Stimulated activated CD8-positive, alpha-beta memory T cell treated with anti-CD3 and anti-CD28 coated beads, Interleukin-4, amount 100 ng/mL, for 1 hour (primary cell): ENCODE measurements at regions not wholly inside any gene's neighbourhood (a gene's known extent, or its start where the extent isn't known, plus 50 kb on each side); places are given as distances from the start of the nearest gene placed in this dataset.
"Not testable (repeated sequence)": the region's sequence is repeated elsewhere in the genome, so short reads cannot be mapped to it uniquely, and the experiment has no call there.

ENCODE experiments used
- DNase-seq, 2 donors: peaks; one replicate each; pipeline ENCODE4 v3.0.0-alpha.2; 2020; ENCODE audit warnings: low read depth in 2 of 2, low spot score in 1 of 2

DNA sequence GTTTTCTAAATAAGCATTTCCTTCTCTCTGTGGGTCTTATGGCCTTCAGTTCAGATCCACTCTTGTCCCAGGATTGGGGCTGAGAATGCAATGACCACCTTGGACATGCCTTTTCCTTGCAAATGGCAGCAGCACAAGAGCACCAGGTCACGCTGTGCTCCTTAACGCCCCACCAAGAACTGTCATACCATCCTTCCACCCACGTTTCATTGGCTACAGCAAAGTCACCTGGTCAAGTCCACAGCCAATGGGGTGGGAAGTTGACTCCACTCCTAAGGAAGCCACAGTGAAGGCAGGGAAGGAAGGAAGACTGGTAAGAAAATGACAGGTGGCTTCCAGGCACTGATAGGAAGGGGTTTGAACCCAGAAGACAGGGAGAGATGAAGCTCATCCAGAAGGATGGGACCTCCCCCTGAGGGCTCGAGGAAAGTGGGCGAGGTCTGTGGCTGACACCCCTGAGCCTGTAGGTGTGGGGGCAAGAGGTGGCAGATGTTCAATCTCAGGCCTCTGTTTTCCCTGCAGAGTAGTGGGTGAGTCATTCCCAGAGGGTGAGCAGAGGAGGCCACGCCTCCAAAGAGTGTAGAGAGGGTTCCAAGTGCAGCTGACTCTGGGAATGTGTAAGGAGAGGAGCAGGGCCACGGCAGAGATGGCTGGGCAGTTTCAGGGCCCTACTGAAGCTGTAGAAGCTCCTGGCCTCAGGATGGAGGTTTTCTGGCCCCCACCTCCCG is 113.5 kb upstream of the VRK1 start:
- DNase-seq, result no peak

DNA sequence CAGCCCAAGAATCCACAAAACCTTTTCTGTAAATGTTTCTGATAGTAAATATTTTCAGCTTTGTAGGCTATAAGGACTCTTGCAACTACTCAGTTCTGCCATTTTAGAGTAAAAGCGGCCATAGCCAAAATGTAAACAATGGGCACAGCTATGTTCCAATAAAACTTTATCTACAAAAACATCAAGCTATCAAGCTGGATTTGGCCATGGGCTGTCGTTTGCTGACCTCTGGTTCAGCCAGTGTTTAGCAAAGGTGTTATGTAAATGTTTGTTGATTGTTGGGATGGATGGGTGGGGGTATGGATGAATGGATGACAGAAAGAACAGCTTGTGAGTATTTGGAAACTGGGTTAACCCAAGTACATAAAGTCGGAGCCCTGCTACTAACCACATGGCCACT is 111.1 kb upstream of the VRK1 start:
- no peak for DNase-seq

DNA sequence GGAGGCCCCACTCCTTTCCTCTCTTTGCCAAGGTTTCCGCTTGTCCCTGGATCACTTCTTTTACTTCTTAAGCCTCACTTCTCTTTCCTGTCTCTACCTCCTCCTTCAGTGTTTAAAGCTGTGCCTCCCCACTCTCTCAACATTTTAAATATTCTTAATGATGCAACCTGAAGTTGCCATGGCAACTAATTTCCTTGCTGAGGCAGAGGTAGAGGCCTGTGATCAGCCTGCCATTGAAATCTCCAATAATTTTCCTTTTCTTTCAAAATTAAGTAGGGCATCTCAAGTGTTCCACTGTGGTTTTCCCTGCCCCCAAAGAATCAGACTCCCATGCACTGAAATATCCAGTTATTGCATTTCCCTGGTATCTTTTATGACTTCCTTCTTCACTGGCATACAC is 108.6 kb upstream of the VRK1 start:
- DNase-seq, result no peak

DNA sequence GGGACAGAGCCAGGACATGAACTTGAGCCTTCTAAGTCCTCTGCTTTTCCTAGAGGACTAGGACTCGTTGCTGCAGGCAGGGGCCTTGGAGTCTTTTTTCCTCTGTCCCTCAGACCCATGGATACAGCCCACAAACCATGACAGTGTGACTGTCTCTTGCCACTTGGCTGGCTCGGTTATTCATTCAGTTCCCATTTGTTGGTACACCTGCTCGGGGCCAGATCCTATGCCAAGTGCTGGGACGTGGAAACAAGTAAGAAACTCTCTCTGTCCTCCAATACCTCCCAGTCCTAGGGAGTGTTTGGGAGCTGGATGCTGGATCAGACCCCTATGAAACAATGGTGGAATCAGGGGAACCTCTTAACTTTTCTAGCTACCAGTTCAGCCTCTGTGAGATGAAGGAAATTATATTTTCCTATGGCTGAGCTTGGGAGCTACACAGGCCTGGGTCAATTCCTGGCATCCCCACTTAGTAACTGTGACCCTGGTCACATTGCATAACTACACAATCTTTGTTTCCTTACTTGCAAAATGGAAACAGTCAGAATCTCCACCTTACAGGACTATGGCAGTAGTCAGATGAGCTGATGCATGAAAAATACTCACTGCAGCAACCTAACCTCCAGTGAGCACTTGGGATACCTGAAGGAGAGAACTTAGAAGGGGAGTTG is 106.3 kb upstream of the VRK1 start:
- no peak for DNase-seq

DNA sequence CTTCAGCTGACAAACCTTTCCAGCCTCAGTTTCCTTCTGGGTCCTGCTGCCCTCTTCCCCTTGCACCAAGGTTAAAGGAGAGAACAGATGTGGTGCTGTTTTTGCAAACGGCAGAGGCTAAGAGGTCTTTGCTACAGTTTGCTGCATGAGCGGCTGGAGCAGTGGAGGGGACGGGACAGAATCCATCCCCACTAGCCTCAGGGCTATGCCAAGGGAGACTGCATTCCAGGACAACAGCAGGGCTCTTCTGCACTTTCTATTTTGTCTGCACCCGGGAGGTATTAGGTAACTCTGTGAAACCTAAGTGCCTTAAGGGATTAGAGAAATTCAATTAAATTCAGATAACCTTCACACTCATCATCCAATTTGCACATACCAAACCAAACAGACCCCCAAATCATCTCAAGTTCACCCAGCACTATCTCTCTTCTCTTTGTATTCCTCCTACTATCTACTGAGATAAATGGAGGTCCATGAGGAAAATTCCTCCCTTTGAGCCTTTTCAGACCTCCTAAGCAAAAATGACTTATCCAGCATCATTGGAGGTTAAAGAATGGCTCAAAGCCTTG is 103.8 kb upstream of the VRK1 start:
- DNase-seq, result no peak

DNA sequence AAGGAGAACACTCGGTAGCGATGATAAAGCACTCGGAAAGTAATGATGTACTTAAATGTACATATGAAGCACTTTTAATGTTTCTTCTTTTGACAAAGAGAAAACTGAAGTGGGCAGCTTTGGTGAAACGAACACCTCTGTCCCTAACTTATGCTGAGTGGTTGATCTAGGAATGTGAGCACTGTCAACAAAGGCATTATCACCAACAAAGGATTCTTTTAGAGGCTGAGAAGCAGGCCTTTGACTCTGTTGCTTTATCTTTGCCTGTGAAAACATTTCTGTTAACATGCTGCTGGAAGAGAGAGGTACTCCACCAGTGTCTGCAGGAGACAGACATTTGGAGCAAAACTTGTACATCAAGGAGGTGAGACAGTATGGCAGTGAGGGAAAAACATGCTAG is 103.2 kb upstream of the VRK1 start:
- DNase-seq, result no peak

DNA sequence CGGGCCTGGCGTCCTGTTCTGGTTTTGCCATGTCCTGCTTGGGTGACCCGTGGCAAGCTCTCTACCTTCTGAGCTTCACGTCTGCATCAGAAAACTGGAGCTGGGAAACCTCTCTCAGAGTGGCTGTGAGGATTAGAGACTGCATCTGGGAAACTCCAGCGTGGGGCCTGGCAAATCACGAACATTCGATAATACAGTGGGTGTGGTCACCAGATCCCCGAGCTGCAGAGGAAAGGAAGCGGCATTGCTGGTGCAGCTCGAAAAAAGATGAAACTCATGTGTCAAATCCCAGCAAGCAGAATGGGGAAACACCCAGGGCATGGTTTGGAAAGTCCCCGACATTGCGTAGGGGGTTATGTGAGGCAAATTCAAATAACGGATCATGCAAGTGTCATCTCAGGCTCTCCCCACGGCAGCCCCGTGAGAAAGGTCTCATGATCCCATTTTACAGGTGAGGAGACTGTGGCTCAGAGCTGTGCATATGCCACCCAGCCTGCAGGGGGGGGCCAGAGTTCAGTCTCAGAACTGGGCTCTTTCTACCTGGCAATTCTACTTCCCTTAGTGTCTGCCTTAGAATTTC is 98.1 kb upstream of the VRK1 start:
- DNase-seq, result no peak

DNA sequence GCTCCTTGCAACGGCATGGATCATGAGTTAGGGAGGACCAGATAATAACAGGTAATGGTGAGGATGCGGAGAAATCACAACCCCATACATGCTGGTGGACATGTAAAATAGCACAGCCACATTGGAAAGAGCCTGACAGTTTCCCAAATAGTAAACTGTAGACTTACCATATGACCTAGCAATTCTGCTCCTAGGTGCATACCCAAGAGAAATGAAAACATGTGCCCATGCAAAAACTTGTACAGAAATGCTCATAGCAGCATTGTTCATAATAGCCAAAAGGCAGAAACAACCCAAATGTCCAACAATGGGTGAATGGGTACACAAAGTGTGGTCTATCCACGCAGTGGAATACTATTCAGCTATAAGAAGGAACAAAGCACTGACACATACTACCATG is 97.5 kb upstream of the VRK1 start:
- no peak for DNase-seq

DNA sequence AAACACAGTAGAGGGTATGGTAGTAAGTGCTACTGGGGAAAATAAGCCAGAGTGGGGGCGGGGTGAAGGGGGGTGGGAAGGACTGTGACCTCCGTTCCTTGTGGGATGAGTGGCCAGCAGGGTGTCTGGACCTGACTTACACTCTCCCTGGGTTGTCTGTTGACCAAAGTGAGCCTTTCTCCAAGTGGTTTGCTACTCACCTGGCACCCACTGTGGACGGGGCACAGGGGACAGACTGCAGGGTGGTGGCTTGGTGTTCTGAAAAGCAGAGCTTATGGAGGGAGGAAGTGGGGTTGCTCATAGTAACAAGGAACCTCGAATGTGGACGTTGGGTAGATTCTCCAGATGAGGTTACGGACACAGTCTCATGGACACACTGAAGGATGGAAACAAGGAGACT is 94.4 kb upstream of the VRK1 start:
- DNase-seq, result no peak

DNA sequence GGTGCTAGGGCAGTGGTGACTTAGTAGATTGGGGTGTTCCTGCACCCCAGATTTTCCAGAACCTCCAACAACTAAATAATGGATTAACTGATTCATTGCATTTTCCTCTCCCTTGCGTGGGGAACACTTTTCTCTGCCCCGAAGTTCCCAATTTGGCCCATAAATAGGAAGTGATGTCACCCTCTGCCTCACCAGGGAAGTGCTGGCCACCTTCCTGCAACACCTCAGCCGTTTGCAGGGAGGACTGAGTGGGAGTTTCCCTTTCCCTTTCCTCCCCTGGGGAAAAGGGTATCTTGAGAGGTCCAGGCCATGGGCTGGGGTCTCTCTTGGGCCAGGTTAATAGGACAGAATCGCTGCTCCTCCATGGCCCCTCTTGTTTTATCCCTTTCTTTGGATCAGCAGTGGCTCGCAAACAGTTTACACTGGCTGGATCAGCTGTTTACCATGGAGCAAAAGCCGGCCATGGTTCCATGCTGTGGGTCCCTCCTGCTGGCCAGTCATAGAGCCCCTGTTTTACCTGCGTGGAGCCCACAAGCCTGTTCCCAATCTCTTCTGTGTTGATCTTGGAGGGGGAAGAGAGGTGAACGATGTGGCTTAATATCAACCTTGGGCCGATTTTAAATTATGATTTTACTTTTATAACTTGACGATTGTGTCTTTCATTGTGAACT is 91.6 kb upstream of the VRK1 start:
- no peak for DNase-seq

DNA sequence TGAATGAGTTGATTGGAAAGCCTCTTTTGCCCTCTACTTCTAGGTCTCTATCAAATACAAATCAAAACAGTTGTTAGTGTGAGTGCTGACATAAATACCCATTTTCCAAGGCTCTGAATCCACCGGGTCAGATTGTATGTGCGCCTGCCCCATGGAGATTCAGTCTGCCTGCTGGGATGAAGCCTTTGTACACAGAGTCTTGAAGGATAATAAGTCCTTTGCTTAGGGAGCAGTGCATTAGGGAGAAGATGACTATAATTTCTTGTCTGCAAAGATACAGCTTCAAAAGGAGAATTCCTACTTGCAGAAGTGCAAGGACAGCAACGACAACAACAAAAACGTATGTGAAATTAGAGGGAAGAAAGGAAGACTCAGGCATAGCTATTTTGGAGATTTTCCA is 90.3 kb upstream of the VRK1 start:
- no peak for DNase-seq

DNA sequence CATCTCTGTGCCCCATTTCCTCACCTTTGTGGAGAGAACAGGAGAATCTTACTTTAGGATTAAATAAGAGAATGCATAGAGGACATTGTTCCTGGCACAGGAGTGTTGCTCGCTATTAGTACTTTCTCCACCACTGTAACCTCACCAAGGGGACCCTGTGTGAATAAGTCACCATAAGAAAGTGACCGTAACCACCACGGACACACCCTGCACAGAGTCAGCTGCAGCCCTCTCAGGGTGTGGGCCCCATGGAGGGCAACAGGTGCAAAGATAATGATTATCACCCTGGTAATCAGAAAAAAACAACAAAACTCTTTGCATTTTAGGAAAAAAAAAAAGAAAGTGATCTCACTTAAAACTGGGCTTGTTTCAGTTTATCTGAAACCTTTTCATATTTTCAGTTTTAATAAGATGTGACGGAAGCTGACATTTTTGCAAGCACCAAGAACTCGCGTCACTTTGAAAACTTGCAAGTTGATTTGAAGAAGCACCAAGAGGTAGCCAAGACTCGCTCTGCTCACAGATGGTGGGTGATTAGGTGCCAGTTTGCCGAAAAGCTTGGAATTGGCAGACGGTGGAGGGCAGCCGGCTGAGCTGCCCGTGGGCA is 87.0 kb upstream of the VRK1 start:
- no peak for DNase-seq

DNA sequence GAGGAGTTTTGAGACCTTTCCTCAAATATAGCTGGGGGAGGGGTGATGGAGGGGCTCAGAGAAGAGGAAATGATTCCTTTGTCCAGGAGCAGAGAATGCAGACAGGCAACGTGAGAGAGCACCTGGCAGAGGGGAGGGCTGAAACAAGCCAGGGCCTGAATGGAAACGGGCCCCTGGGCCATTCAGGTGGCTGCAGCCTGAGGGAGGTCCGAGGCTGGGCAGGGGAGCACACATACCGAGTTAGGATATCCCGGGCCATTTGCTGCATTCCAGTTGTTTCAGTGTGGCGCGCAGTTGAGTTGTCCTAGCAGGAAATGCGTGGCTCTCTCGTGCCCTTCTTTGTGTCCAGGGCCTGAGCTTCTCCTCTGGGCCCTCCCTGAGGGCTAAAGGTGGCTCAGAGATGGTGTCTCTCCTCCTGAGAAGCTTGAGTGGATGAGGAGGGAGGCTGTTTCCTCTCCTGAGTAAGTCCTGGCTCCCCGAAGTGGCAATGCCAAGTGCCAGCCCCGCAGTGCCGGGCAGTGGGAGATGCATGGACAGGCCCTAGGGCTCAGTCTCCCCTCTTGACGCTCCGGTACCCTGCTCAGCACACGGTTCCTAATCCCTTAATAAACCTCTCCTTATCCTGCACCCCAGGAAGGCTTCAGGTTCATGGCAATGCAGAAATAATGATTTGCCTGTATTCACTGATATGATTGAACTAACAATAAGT is 85.5 kb upstream of the VRK1 start:
- no peak for DNase-seq

DNA sequence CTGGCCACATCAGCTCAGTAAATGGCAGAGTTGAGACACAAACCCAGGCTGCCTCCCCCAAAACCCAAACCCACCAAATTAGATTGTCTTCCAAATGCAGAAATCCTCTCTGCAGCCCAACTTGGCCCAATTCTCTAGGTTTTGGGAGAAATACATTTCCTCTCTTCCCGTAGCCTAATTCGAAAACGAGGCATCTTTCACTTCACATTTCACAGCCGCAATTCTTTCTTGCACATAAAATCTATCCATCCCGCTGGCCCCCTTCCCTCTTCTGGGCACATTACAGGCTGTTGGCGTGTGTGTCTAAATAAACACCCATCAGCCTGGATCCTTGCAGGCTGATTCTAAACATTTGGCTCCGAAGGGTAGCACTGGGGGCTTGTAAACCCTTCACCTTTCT is 83.8 kb upstream of the VRK1 start:
- DNase-seq, result no peak

DNA sequence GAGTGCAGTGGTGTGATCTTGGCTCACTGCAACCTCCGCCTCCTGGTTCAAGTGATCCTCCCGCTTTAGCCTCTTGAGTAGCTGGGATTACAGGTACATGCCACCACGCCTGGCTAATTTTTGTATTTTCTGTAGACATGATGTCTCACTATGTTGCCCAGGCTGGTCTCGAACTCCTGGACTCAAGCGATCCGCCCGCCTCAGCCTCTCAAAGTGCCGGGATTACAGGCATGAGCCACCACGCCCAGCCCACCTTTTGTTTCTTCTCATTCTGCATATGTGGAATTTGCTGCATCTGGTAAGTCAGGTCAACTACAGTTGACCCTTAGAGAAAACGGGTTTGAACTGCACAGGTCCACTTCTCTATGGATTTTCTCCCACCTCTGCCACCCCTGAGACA is 82.6 kb upstream of the VRK1 start:
- DNase-seq, result not testable (repeated sequence)

DNA sequence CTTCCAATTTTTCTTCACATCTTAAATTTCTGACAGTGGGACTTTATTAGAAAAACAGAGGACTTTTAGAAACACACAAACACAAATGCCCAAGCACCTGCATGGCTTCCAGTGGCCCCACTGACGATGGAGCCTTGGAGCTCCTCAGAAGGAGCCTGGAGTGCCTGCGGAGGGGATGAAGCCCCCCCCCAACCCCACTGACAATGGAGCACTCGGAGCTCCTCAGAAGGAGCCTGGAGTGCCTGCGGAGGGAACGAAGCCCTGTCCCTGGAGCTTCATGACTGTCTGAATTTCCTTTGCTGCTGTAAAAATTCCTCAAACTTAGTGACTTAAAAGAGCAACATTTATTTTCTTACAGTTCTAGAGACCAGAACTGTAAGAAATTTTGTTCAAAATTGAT is 80.1 kb upstream of the VRK1 start:
- no peak for DNase-seq

DNA sequence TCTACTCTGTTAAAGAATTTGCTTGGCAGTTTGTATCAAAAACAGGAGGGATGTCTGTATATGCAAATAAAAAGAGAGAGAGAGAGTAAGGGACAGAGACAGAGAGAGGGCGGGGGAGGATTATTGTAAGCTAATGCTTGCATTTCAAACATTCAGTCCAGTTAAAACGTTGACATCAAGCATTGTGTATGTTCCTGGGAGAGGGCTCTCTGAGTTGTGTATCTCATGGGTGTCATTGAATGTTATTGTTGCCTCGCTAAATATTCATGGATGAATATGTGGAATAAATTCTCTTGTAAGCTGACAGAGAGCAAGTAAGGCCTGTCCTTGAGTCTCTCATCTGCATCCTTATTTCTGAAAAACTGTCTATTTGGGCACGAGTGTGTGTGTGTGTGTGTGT is 78.8 kb upstream of the VRK1 start:
- DNase-seq, result no peak

DNA sequence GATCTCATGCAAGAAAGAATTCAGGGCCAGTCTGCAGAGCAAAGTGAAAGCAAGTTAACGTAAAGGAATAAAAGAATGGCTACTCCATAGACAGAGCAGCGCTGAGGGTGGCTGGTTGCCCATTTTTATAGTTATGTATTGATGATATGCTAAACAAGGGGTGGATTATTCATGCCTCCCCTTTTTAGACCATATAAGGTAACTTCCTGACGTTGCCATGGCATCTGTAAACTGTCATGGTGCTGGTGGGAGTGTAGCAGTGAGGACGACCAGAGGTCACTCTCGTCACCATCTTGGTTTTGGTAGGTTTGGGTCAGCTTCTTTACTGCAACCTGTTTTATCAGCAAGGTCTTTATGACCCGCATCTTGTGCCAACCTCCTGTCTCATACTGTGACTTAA is 76.5 kb upstream of the VRK1 start:
- DNase-seq, result not testable (repeated sequence)

DNA sequence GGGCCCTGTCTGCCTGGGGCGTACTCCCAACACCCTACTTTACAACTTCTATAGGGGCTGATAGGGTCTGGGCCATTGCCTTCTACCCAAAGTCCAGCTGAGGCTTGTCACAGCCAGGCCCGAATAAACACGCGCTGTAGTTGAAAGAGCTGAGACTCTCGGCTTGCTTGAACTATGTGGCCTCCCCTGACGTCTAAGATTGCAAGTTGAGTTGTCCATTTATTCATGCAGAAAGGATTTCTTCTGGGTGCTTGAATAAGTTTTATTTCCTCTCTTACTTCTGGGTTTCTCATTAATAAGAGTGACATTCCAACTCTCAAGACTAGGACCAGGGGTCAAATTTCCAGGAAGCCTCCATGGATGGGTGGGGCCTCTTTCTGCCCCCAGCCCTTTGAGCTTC is 74.4 kb upstream of the VRK1 start:
- no peak for DNase-seq

DNA sequence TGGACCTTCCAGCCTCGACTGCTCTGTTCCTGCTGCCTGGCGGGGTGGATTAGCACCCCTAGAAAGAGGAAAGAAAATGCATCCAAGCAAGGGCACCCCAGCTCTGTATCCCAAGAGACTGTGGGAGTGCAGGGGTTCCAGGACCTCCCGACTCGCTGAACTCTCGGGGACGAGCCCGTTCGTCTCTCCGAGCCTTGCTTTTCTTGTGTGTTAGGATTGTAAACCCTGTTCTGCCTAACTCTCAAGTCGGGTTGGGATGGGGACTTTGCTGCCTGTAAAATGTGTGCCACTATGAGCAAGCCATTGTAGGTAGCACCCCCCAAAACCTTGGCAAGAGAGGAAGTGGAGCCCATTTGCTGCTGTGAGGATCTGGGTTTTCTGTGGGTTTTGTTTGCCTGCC is 73.2 kb upstream of the VRK1 start:
- no peak for DNase-seq

DNA sequence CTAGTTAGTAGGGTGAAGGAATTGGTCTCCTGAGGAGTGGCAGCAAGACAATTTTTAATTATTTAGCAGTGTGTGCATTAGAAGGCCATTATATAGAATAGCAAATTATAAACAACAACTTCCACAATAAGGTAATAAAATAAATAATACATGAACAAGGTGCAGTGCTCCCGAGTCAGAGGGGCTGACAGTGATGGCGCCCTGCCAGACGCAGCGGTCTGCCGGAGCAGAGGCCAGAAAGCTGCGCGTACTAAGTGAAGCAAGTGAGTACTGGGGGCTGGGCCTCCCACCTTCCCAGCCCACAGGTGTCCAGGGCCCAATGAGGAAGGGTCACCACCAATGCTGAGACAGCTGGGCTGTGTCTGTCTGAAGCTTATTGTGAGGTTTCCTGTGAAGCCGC is 72.0 kb upstream of the VRK1 start:
- DNase-seq, result no peak
